Hematopoietic multipotent progenitor cell treated with erythropoietin and hydrocortisone succinate and interleukin-3 and kit ligand, for 4 days (in vitro differentiated cells): ENCODE measurements at regions not wholly inside any gene's neighbourhood (a gene's known extent, or its start where the extent isn't known, plus 50 kb on each side); places are given as distances from the start of the nearest gene placed in this dataset.
"Not testable (repeated sequence)": the region's sequence is repeated elsewhere in the genome, so short reads cannot be mapped to it uniquely, and the experiment has no call there.

Source experiments
- DNase-seq: peaks from one replicate; pipeline ENCODE4 v3.0.0-alpha.2; 2015

GRCh38 chr12:88880051-88880450 is 299.8 kb upstream of the KITLG start:
- DNase-seq, result no peak

- no peak for DNase-seq
Observed at GRCh38 chr12:88878295-88878694, 298.0 kb upstream of the KITLG start.

GRCh38 chr12:88876857-88877256 is 296.6 kb upstream of the KITLG start:
- DNase-seq, result no peak

DNA sequence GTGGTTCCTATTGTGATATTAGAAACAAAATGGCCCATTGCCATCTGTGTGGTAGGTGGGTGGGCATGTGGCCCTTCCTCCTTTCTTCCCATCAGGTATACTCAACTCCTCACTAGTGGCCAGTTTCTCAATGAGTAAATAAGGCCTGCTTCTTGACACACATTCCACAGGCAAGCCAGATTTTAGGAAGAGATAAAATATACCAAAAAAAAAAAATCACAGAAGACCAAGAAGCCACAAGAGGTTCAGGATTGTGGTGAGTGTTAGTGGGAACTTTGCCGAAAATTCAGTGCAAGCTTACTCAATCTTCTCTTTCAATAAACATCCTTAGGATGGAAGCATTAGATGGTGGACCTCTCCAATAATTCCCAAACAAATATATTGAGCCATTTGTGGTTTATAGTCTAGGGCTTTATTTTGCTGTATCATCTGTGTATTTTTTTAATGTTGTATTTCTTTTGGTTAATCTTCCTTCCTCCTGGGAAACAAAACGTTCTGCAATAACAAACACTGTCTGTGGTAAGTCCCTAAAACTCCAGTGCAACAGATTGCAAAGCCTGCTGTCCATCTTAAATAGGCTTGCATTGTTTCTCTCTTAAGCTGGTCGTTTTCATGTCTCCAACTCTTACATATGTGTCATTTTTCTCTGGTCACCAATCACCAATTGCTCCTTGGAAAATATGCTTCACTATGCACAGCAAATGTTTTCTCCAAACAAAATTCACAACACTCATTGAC is 289.9 kb upstream of the KITLG start:
- DNase-seq, result no peak

DNA sequence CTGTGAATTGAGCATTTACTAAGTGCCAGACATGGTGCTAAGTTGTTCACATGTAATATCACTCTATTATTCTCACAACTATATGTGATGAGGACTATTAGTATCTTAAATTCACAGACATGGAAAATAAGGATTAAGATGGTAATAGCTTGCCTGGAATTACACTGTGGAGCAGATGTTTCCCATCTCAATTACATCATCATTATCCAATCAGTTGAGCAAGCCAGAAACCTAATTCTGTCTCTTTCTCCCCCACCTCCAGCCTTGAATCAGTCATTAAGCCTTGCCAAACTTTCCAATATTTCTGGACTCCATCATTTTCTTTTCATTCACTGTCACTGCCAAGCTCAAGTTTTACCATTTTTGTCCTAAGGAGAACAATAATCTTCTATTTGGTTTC is 287.8 kb upstream of the KITLG start:
- no peak for DNase-seq

GRCh38 chr12:88867510-88867909 is 287.2 kb upstream of the KITLG start:
- DNase-seq, result no peak

DNA sequence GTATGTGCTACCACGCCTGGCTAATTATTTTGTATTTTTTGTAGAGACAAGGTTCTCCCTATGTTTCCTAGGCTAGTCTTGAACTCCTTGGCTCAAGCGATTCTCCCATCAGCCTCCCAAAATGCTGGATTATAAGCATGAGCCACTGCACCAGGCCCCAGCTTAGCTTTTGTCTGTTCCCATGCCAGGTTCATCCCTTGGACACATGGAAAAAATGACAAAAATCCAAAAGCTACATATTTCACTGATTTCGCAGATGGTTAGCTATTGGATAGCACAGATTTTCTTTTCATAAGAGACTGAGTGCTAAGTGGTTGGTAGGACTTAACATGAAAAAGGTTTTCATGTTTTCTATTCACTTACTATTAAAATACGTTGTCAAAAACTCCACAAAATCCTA is 286.6 kb upstream of the KITLG start:
- DNase-seq, result no peak

DNA sequence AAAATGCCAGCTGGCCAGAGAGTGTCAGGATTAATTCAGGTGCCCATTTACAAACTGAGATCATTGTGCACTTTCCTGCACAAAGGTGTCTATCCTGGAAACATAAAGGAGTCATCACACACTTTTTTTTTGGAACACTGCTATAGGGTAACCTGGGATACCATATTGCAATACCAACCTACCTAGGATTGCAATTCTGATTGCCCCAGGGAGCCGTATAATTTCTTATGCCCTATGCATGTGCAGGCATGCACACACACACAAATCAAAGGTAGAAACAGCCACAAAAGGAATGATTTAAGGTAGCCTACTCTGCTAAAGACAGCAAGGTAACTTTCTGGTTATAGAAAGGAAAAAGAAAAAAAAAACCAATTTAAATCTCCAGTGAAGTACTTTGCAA is 285.3 kb upstream of the KITLG start:
- no peak for DNase-seq

GRCh38 chr12:88860851-88861250 is 280.6 kb upstream of the KITLG start:
- no peak for DNase-seq

DNA sequence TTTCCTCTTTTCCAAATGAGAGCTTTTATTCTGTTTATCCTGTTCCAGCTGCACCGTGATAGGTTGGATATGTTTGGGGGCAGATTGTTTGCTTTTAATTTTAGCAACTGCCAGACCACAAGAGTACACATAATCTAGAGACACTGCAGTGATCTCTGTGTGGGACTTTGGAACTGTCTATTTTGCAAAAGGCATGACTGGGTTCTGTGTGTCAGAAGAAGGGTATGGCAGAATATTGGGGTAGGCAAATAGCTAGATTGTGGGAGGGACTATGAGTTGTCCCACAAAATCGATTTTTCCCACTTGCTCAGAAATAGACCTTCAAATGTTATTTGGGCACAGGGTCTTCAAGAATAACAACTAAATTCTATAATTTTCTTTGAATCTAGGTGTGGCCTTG is 275.9 kb upstream of the KITLG start:
- DNase-seq, result no peak

DNA sequence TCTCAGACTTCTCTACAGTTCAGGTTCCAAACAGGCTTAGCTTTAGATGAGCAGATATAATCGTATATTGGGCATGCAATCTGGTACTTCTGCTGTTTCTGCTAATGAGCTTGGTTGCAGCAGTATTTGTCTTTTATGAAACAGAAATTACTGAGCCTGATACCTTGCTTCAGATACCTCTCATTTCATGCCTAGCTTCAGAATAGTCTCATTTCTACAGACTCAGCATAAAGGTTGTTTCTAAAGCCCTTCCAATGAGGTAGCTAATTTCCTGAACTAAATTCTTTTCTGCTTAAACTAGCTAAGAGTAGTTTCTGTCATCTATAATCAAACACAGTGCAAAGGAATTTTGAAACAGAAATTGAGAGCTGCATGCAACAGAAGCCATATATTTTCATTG is 275.0 kb upstream of the KITLG start:
- DNase-seq, result no peak

GRCh38 chr12:88854260-88854659 is 274.0 kb upstream of the KITLG start:
- DNase-seq, result no peak

GRCh38 chr12:88847246-88847645 is 267.0 kb upstream of the KITLG start:
- not testable (repeated sequence) for DNase-seq

- DNase-seq, result no peak
Observed at GRCh38 chr12:88844426-88844825, 264.2 kb upstream of the KITLG start.

GRCh38 chr12:88842314-88842713 is 262.0 kb upstream of the KITLG start:
- no peak for DNase-seq

GRCh38 chr12:88839486-88839885 is 259.2 kb upstream of the KITLG start:
- no peak for DNase-seq

GRCh38 chr12:88836156-88836555 is 255.9 kb upstream of the KITLG start:
- DNase-seq, result no peak

- DNase-seq, result no peak
Observed at GRCh38 chr12:88834226-88834625, 254.0 kb upstream of the KITLG start.

GRCh38 chr12:88833641-88834116 is 253.4 kb upstream of the KITLG start:
- DNase-seq, result no peak

GRCh38 chr12:88828537-88828936 is 248.3 kb upstream of the KITLG start:
- peak; percentile 0 for DNase-seq

DNA sequence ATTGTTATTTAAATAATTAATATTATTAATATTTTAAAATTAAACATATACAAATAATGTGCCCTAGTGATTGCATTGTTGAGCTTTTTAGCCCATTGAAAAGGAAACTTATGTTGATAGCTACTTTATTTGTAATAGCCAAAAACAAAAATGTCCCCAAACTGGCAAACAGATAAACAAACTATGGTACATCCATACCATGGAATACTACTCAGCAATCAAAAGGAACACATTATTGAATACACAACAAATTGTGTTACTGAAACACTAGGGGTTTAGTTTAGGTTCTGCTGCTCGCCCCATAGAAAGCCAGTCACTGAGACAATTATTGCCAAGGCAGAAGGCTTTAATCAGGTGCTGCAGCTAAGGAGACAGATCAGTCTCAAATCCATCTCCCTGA is 239.7 kb upstream of the KITLG start:
- no peak for DNase-seq

- no peak for DNase-seq
Observed at GRCh38 chr12:88816201-88816600, 235.9 kb upstream of the KITLG start.

DNA sequence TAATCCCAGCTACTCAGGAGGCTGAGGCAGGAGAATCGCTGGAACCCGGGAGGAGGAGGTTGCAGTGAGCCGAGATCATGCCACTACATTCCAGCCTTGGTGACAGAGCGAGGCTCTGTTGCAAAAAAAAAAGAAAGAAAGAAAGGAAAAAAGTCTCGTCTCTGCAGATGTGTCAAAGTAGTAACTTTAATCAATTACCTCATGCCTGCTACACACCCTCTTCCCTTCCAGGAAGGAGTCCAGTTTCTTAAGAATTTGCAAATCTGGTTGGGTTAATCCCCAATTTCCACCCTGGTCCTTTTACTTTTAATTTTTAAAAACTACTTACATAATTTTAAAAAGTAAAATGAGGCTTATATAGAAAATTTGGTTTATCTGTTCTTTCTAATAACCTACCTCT is 234.5 kb upstream of the KITLG start:
- no peak for DNase-seq

DNA sequence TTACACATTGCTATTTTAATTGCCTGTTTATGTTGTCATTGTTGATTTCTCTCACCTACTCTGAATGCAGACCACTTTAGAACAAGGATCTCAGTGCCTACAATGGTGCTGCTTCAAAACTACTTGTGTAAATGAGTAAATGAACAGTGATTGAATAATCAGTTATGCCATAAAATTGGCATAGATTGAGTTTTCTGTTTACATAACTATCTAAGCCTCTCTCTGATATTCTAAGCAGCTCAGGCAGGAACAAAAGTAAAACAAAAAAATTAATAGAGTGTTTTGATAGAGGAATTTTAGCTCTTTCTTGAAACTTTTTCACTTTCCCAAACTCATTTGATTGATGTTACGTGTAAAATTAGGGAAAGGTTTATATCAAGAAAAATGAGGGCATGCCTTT is 232.3 kb upstream of the KITLG start:
- DNase-seq, result no peak

GRCh38 chr12:88810806-88811205 is 230.5 kb upstream of the KITLG start:
- DNase-seq, result no peak
